ENCODE measurements at regions not wholly inside any gene's neighbourhood (a gene's known extent, or its start where the extent isn't known, plus 50 kb on each side); places are given as distances from the start of the nearest gene placed in this dataset.
A peak's percentile ranks its signal among the peaks of the same experiment; 100 is the strongest.

- Histone ChIP-seq H3K79me2 (no peaks in the 10 kb centered on the region), H3K4me3 (ENCODE audit: low read depth, low read length) (no peak overlapping the region), H3K27ac (no peak overlapping the region), H3K27me3 (ENCODE audit: control insufficient read depth, insufficient read depth, low read length) (no peaks in the 10 kb centered on the region), H3K4me1 (peaks cover 10% of the 10 kb centered on the region), H2AFZ (no peak overlapping the region), H3K9ac (no peak overlapping the region), H3K9me3 (ENCODE audit: control insufficient read depth, low read length) (no peaks in the 10 kb centered on the region), H3K4me2 (ENCODE audit: low read length) (no peak overlapping the region), H3K36me3 (ENCODE audit: control insufficient read depth, insufficient read depth, low read length) (no peaks in the 10 kb centered on the region)
- no peak for TF ChIP-seq CTCF (IDR thresholded peaks at IDR 0.05)
Measured at GRCh38 chr10:60575105-60575504, 185.4 kb upstream of the ANK3 start.

- no peaks in the 10 kb centered on the region for H3K79me2 ChIP-seq
- H3K36me3 ChIP-seq (ENCODE audit: control insufficient read depth, insufficient read depth, low read length), result no peaks in the 10 kb centered on the region
- TF ChIP-seq CTCF (IDR thresholded peaks at IDR 0.05), result no peak
- no peak overlapping the region for H2AFZ ChIP-seq
- no peaks in the 10 kb centered on the region for H3K9me3 ChIP-seq (ENCODE audit: control insufficient read depth, low read length)
- peaks cover 10% of the 10 kb centered on the region for H3K4me1 ChIP-seq
- H3K27me3 ChIP-seq (ENCODE audit: control insufficient read depth, insufficient read depth, low read length), result no peaks in the 10 kb centered on the region
- H3K4me3 ChIP-seq (ENCODE audit: low read depth, low read length), result no peak overlapping the region
- no peak overlapping the region for H3K9ac ChIP-seq
- H3K27ac ChIP-seq, result no peak overlapping the region
- no peak overlapping the region for H3K4me2 ChIP-seq (ENCODE audit: low read length)
Measured at GRCh38 chr10:60574388-60574787, 184.7 kb upstream of the ANK3 start.

- no peaks in the 10 kb centered on the region for H3K27me3 ChIP-seq (ENCODE audit: control insufficient read depth, insufficient read depth, low read length)
- H2AFZ ChIP-seq, result no peak overlapping the region
- no peak for TF ChIP-seq CTCF (IDR thresholded peaks at IDR 0.05)
- no peak overlapping the region for H3K9ac ChIP-seq
- H3K4me1 ChIP-seq, result peaks cover 10% of the 10 kb centered on the region
- no peaks in the 10 kb centered on the region for H3K79me2 ChIP-seq
- no peaks in the 10 kb centered on the region for H3K36me3 ChIP-seq (ENCODE audit: control insufficient read depth, insufficient read depth, low read length)
- peak overlapping the region; percentile 34 for H3K27ac ChIP-seq
- peak overlapping the region; percentile 70 for H3K4me2 ChIP-seq (ENCODE audit: low read length)
- peak overlapping the region; percentile 21 for H3K4me3 ChIP-seq (ENCODE audit: low read depth, low read length)
- no peaks in the 10 kb centered on the region for H3K9me3 ChIP-seq (ENCODE audit: control insufficient read depth, low read length)
Measured at GRCh38 chr10:60573336-60573735, 183.7 kb upstream of the ANK3 start.

GRCh38 chr10:60572511-60573194, 183.0 kb upstream of the ANK3 start:
- Histone ChIP-seq H3K27ac (peak overlapping the region; percentile 34), H3K27me3 (ENCODE audit: control insufficient read depth, insufficient read depth, low read length) (no peaks in the 10 kb centered on the region), H3K9ac (no peak overlapping the region), H3K36me3 (ENCODE audit: control insufficient read depth, insufficient read depth, low read length) (no peaks in the 10 kb centered on the region), H3K4me1 (peaks cover 10% of the 10 kb centered on the region), H3K4me3 (ENCODE audit: low read depth, low read length) (peak overlapping the region; percentile 41), H3K79me2 (no peaks in the 10 kb centered on the region), H3K9me3 (ENCODE audit: control insufficient read depth, low read length) (no peaks in the 10 kb centered on the region), H3K4me2 (ENCODE audit: low read length) (peak overlapping the region; percentile 70), H2AFZ (peak overlapping the region; percentile 50)
- no peak for TF ChIP-seq CTCF (IDR thresholded peaks at IDR 0.05)

GRCh38 chr10:60570896-60571295, 181.2 kb upstream of the ANK3 start:
- Histone ChIP-seq H3K27me3 (ENCODE audit: control insufficient read depth, insufficient read depth, low read length) (no peaks in the 10 kb centered on the region), H3K36me3 (ENCODE audit: control insufficient read depth, insufficient read depth, low read length) (no peaks in the 10 kb centered on the region), H3K4me1 (peaks cover 4% of the 10 kb centered on the region), H2AFZ (no peak overlapping the region), H3K27ac (no peak overlapping the region), H3K4me2 (ENCODE audit: low read length) (no peak overlapping the region), H3K79me2 (no peaks in the 10 kb centered on the region), H3K9ac (no peak overlapping the region), H3K9me3 (ENCODE audit: control insufficient read depth, low read length) (no peaks in the 10 kb centered on the region), H3K4me3 (ENCODE audit: low read depth, low read length) (no peak overlapping the region)
- TF ChIP-seq CTCF (IDR thresholded peaks at IDR 0.05), result no peak
